Osteoblast (primary cell): ENCODE measurements at regions not wholly inside any gene's neighbourhood (a gene's known extent, or its start where the extent isn't known, plus 50 kb on each side); places are given as distances from the start of the nearest gene placed in this dataset.

Experiments
- DNase-seq: peaks from one replicate; pipeline ENCODE4 v3.0.0; 2011; ENCODE audit warnings: low spot score, mixed read lengths; ENCODE audit not compliant: insufficient read length; ENCODE audit errors: missing footprints
- H2AFZ ChIP-seq: 2 replicates; pipeline ENCODE4 v1.6.0; 2011; ENCODE audit warnings: mild to moderate bottlenecking, low read length
- H3K27ac ChIP-seq: 2 replicates; pipeline ENCODE4 v1.5.1; 2011; ENCODE audit warnings: mild to moderate bottlenecking, low read depth, low read length, moderate library complexity
- H3K27me3 ChIP-seq: 2 replicates; pipeline ENCODE4 v1.6.0; 2012; ENCODE audit warnings: mild to moderate bottlenecking, control low read depth, inconsistent platforms, low read length, moderate library complexity; ENCODE audit not compliant: insufficient read depth
- H3K36me3 ChIP-seq: 2 replicates; pipeline ENCODE4 v1.5.1; 2011; ENCODE audit warnings: mild to moderate bottlenecking, low read length, control low read depth, moderate library complexity; ENCODE audit not compliant: insufficient read depth
- H3K4me1 ChIP-seq: 2 replicates; pipeline ENCODE4 v1.5.1; 2011; ENCODE audit warnings: mild to moderate bottlenecking, low read length, control low read depth, moderate library complexity; ENCODE audit not compliant: insufficient read depth
- H3K4me2 ChIP-seq: 2 replicates; pipeline ENCODE4 v1.6.0; 2011; ENCODE audit warnings: mild to moderate bottlenecking, low read length; ENCODE audit not compliant: insufficient read depth
- H3K4me3 ChIP-seq: fragments of 200-600 bp; sonication (generic); 3 replicates; pipeline ENCODE4 v1.5.1; 2012; ENCODE audit warnings: mild to moderate bottlenecking, low read length, inconsistent platforms; ENCODE audit not compliant: insufficient read depth
- H3K79me2 ChIP-seq: 2 replicates; pipeline ENCODE4 v1.6.0; 2012; ENCODE audit warnings: mild to moderate bottlenecking, low read length, control low read depth, inconsistent platforms; ENCODE audit not compliant: insufficient read depth
- H3K9me3 ChIP-seq: 2 replicates; pipeline ENCODE4 v1.5.1; 2011; ENCODE audit warnings: low read depth, low read length, control low read depth
- H4K20me1 ChIP-seq: 2 replicates; pipeline ENCODE4 v1.6.0; 2012; ENCODE audit warnings: mild to moderate bottlenecking, low read length, control low read depth; ENCODE audit not compliant: insufficient read depth
- TF ChIP-seq, protein P1 (sequence below): IDR thresholded peaks from 2 replicates; pipeline ENCODE4 v1.5.1; 2011; ENCODE audit warnings: mild to moderate bottlenecking, low read depth, low read length, moderate library complexity; ENCODE audit errors: extremely low read depth

DNA sequence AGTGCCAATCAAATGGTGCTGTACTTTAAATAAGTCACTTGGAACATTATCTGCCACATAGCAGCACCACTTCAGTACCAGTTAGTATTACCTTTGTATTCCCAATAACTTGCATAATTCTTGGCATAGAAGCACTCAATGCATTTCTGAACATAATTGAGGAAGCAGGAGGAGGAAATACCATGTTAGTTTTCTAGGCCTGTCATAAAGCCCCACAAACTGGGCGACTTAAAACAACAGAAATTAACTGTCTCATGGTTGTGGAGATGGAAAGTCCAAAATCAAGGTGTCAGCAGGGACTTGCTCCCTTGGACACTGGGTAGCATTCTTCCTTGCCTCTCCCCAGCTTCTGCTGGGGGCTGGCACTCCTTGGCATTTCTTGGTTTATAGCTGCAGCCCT lies 296.2 kb downstream of the HS3ST1 start:
- TF ChIP-seq, protein P1, sequence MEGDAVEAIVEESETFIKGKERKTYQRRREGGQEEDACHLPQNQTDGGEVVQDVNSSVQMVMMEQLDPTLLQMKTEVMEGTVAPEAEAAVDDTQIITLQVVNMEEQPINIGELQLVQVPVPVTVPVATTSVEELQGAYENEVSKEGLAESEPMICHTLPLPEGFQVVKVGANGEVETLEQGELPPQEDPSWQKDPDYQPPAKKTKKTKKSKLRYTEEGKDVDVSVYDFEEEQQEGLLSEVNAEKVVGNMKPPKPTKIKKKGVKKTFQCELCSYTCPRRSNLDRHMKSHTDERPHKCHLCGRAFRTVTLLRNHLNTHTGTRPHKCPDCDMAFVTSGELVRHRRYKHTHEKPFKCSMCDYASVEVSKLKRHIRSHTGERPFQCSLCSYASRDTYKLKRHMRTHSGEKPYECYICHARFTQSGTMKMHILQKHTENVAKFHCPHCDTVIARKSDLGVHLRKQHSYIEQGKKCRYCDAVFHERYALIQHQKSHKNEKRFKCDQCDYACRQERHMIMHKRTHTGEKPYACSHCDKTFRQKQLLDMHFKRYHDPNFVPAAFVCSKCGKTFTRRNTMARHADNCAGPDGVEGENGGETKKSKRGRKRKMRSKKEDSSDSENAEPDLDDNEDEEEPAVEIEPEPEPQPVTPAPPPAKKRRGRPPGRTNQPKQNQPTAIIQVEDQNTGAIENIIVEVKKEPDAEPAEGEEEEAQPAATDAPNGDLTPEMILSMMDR = no peak
- Histone ChIP-seq H3K9me3 (no peaks in the 10 kb centered on the region), H3K36me3 (no peaks in the 10 kb centered on the region), H3K4me1 (no peaks in the 10 kb centered on the region), H3K79me2 (no peaks in the 10 kb centered on the region), H4K20me1 (no peaks in the 10 kb centered on the region), H3K4me2 (no peak overlapping the region), H3K4me3 (no peak overlapping the region), H3K27me3 (no peaks in the 10 kb centered on the region), H2AFZ (no peak overlapping the region), H3K27ac (no peak overlapping the region)
- DNase-seq = no peak

GRCh38 chr4:11131491-11131890 lies 297.2 kb downstream of the HS3ST1 start:
- TF ChIP-seq, protein P1 = no peak
- H4K20me1 ChIP-seq = no peaks in the 10 kb centered on the region
- no peak for DNase-seq
- H2AFZ ChIP-seq = no peak overlapping the region
- no peaks in the 10 kb centered on the region for H3K9me3 ChIP-seq
- H3K4me3 ChIP-seq = no peak overlapping the region
- no peak overlapping the region for H3K27ac ChIP-seq
- no peak overlapping the region for H3K4me2 ChIP-seq
- no peaks in the 10 kb centered on the region for H3K79me2 ChIP-seq
- no peaks in the 10 kb centered on the region for H3K36me3 ChIP-seq
- no peaks in the 10 kb centered on the region for H3K4me1 ChIP-seq
- no peaks in the 10 kb centered on the region for H3K27me3 ChIP-seq

- Histone ChIP-seq H3K27ac (no peak overlapping the region), H3K27me3 (no peaks in the 10 kb centered on the region), H3K79me2 (no peaks in the 10 kb centered on the region), H3K36me3 (no peaks in the 10 kb centered on the region), H3K4me3 (no peak overlapping the region), H3K4me1 (no peaks in the 10 kb centered on the region), H4K20me1 (no peaks in the 10 kb centered on the region), H2AFZ (no peak overlapping the region), H3K4me2 (no peak overlapping the region), H3K9me3 (no peaks in the 10 kb centered on the region)
- TF ChIP-seq, protein P1 = no peak
- no peak for DNase-seq
Measured at GRCh38 chr4:11130195-11130970, 298.3 kb downstream of the HS3ST1 start.

- H2AFZ ChIP-seq = no peak overlapping the region
- H3K27me3 ChIP-seq = no peaks in the 10 kb centered on the region
- TF ChIP-seq, protein P1 = no peak
- no peak for DNase-seq
- H4K20me1 ChIP-seq = no peaks in the 10 kb centered on the region
- H3K79me2 ChIP-seq = no peaks in the 10 kb centered on the region
- no peaks in the 10 kb centered on the region for H3K4me1 ChIP-seq
- H3K36me3 ChIP-seq = no peaks in the 10 kb centered on the region
- no peak overlapping the region for H3K27ac ChIP-seq
- no peak overlapping the region for H3K4me2 ChIP-seq
- no peak overlapping the region for H3K4me3 ChIP-seq
- H3K9me3 ChIP-seq = no peaks in the 10 kb centered on the region
Measured at GRCh38 chr4:11120435-11120834, 308.3 kb downstream of the HS3ST1 start.
